ENCODE measurements at regions not wholly inside any gene's neighbourhood (a gene's known extent, or its start where the extent isn't known, plus 50 kb on each side); places are given as distances from the start of the nearest gene placed in this dataset.

DNA sequence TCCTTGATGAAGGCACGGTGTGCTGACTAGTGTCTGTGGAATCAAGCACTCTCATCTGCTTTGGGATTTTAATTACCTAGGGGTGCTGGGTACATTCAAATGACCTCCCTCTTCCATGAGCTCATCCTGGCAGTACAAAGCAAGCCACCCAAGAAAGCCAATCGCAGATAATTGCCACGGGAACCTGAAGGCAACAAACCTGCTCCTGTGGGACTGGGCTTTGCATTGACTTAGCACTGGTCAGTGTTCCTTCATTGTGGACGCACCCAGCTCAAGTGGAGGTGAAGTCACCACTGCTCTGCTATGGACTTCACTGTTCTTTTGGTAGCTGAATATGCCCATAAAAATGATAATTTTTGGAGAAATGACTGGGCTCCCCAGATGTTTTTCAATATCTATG, 261.6 kb upstream of the FERMT1 start:
- Histone ChIP-seq H3K36me3 (ENCODE audit: control insufficient read depth, insufficient read depth, low read length) (no peaks in the 10 kb centered on the region), H3K4me1 (ENCODE audit: control insufficient read depth, insufficient read depth, low read length) (no peaks in the 10 kb centered on the region), H3K27ac (ENCODE audit: low read length) (no peak overlapping the region), H3K27me3 (ENCODE audit: control insufficient read depth, insufficient read depth, low read length) (no peaks in the 10 kb centered on the region), H3K9me3 (ENCODE audit: control insufficient read depth, insufficient read depth, low read length) (no peaks in the 10 kb centered on the region), H3K4me3 (ENCODE audit: low read length) (no peak overlapping the region)
- Mint-ChIP-seq H3K36me3 (no peaks in the 10 kb centered on the region), H3K9me3 (peaks cover 0 to 2% of the 10 kb centered on the region in 2 donors), H3K27ac (no peak overlapping the region), H3K4me1 (no peaks in the 10 kb centered on the region), H3K27me3 (ENCODE audit: low read depth in 2 of 2) (no peaks in the 10 kb centered on the region), H3K4me3 (no peak overlapping the region)
- ATAC-seq (no peak), DNase-seq (no peak)
- WGBS (ENCODE audit: insufficient coverage), result 61% methylated on average over 4 of the region's 4 CpGs
- TF ChIP-seq, protein P1, sequence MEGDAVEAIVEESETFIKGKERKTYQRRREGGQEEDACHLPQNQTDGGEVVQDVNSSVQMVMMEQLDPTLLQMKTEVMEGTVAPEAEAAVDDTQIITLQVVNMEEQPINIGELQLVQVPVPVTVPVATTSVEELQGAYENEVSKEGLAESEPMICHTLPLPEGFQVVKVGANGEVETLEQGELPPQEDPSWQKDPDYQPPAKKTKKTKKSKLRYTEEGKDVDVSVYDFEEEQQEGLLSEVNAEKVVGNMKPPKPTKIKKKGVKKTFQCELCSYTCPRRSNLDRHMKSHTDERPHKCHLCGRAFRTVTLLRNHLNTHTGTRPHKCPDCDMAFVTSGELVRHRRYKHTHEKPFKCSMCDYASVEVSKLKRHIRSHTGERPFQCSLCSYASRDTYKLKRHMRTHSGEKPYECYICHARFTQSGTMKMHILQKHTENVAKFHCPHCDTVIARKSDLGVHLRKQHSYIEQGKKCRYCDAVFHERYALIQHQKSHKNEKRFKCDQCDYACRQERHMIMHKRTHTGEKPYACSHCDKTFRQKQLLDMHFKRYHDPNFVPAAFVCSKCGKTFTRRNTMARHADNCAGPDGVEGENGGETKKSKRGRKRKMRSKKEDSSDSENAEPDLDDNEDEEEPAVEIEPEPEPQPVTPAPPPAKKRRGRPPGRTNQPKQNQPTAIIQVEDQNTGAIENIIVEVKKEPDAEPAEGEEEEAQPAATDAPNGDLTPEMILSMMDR (IDR thresholded peaks at IDR 0.05), result no peak
- intact Hi-C loops (cut with micrococcal nuclease), result no loop called here

DNA sequence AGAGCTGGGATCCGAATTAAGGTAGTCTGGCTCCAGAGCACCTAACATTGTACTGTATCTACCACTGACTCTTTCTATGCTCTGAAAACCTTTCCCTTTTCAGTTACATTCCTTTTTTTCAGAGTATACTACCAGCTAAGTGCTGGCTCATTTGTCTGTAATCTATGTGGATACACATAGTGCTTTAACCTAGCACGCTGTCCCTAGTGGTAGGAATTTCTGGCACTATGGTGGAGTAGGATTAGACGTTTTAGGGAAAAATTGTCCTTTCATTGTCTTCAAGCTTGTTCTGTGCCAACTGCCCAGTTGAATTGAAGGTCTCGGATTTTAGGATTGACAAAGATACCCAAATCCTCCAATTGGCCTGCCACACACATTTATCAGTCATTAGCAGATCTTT, 259.1 kb upstream of the FERMT1 start:
- WGBS (ENCODE audit: insufficient coverage), result 45% methylated on average over 4 of the region's 4 CpGs
- ATAC-seq (no peak), DNase-seq (no peak)
- H3K9me3 ChIP-seq (ENCODE audit: control insufficient read depth, insufficient read depth, low read length), result no peaks in the 10 kb centered on the region
- no peak overlapping the region for H3K4me3 ChIP-seq (ENCODE audit: low read length)
- Mint-ChIP-seq H3K27ac (no peak overlapping the region), H3K27me3 (ENCODE audit: low read depth in 2 of 2) (no peaks in the 10 kb centered on the region), H3K4me1 (no peaks in the 10 kb centered on the region), H3K4me3 (no peak overlapping the region), H3K9me3 (peaks cover 0 to 2% of the 10 kb centered on the region in 2 donors), H3K36me3 (no peaks in the 10 kb centered on the region)
- no peaks in the 10 kb centered on the region for H3K27me3 ChIP-seq (ENCODE audit: control insufficient read depth, insufficient read depth, low read length)
- H3K4me1 ChIP-seq (ENCODE audit: control insufficient read depth, insufficient read depth, low read length), result no peaks in the 10 kb centered on the region
- no peaks in the 10 kb centered on the region for H3K36me3 ChIP-seq (ENCODE audit: control insufficient read depth, insufficient read depth, low read length)
- no peak overlapping the region for H3K27ac ChIP-seq (ENCODE audit: low read length)
- TF ChIP-seq, protein P1 (IDR thresholded peaks at IDR 0.05), result no peak
- intact Hi-C loops (cut with micrococcal nuclease), result no loop called here

DNA sequence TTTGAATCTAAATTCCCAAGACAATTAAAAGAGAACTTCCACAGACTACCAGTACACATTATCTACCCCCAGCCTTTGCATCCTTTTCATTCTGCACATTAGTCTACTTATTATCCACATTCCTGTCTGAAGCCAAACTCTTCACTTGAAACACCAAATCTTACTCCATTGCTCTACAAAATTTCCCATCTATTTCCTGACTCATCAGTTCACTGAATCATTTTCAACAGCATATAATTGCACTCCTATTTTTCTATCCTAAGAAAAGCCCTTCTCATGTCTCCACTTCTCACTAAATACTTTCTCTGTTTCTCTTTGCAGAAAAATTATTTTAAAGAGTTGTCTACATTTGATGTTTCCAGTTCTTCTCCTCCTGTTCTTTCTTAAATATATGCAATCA, 239.4 kb upstream of the FERMT1 start:
- H3K36me3 ChIP-seq (ENCODE audit: control insufficient read depth, insufficient read depth, low read length), result no peaks in the 10 kb centered on the region
- Mint-ChIP-seq H3K9me3 (no peaks in the 10 kb centered on the region), H3K4me3 (no peak overlapping the region), H3K27me3 (ENCODE audit: low read depth in 2 of 2) (no peaks in the 10 kb centered on the region), H3K27ac (no peak overlapping the region), H3K4me1 (no peaks in the 10 kb centered on the region), H3K36me3 (no peaks in the 10 kb centered on the region)
- H3K9me3 ChIP-seq (ENCODE audit: control insufficient read depth, insufficient read depth, low read length), result no peaks in the 10 kb centered on the region
- TF ChIP-seq, protein P1 (IDR thresholded peaks at IDR 0.05), result no peak
- no peak for DNase-seq
- no peaks in the 10 kb centered on the region for H3K27me3 ChIP-seq (ENCODE audit: control insufficient read depth, insufficient read depth, low read length)
- ATAC-seq, result no peak
- no peaks in the 10 kb centered on the region for H3K4me1 ChIP-seq (ENCODE audit: control insufficient read depth, insufficient read depth, low read length)
- H3K27ac ChIP-seq (ENCODE audit: low read length), result no peak overlapping the region
- intact Hi-C loops (cut with micrococcal nuclease), result no loop called here
- no peak overlapping the region for H3K4me3 ChIP-seq (ENCODE audit: low read length)

DNA sequence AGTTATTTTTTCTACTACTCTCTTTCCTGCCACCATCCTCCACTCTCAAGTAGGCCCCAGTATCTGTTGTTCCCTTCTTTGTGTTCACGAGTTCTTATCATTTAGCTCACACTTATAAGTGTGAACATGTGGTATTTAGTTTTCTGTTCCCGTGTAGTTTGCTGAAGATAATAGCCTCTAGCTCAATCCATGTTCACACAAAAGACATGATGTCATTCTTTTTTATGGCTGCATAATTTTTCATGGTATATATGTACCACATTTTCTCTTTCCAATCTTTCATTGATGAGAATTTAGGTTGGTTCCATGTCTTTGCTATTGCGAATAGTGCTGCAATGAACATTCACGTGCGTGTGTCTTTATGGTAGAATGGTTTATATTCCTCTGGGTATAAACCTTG, 237.9 kb upstream of the FERMT1 start:
- no peaks in the 10 kb centered on the region for H3K4me1 Mint-ChIP-seq
- Histone ChIP-seq H3K4me1 (ENCODE audit: control insufficient read depth, insufficient read depth, low read length) (no peaks in the 10 kb centered on the region), H3K27me3 (ENCODE audit: control insufficient read depth, insufficient read depth, low read length) (no peaks in the 10 kb centered on the region), H3K4me3 (ENCODE audit: low read length) (no peak overlapping the region), H3K36me3 (ENCODE audit: control insufficient read depth, insufficient read depth, low read length) (no peaks in the 10 kb centered on the region), H3K27ac (ENCODE audit: low read length) (no peak overlapping the region), H3K9me3 (ENCODE audit: control insufficient read depth, insufficient read depth, low read length) (no peaks in the 10 kb centered on the region)
- no peaks in the 10 kb centered on the region for H3K27me3 Mint-ChIP-seq (ENCODE audit: low read depth in 2 of 2)
- 93% methylated on average over 4 of the region's 5 CpGs for WGBS (ENCODE audit: insufficient coverage)
- H3K36me3 Mint-ChIP-seq, result no peaks in the 10 kb centered on the region
- H3K4me3 Mint-ChIP-seq, result no peak overlapping the region
- TF ChIP-seq, protein P1 (IDR thresholded peaks at IDR 0.05), result no peak
- intact Hi-C loops (cut with micrococcal nuclease), result no loop called here
- no peak overlapping the region for H3K27ac Mint-ChIP-seq
- DNase-seq (no peak), ATAC-seq (no peak)
- H3K9me3 Mint-ChIP-seq, result no peaks in the 10 kb centered on the region

All from natural killer cell (primary cell).